ENCODE measurements at regions not wholly inside any gene's neighbourhood (a gene's known extent, or its start where the extent isn't known, plus 50 kb on each side); places are given as distances from the start of the nearest gene placed in this dataset.

GRCh38 chr1:191970116-191970515 is 188.1 kb upstream of the RGS18 start:
- H3K27ac ChIP-seq (ENCODE audit: extremely low read depth, low read depth, low read length): no peak overlapping the region
- CTCF ChIA-PET (ENCODE audit: low intra/inter-chr PET ratio): no interaction called here
- H3K4me3 ChIP-seq: no peak overlapping the region
- no peak overlapping the region for H2AFZ ChIP-seq (ENCODE audit: low read depth, low read length)
- H3K9ac ChIP-seq (ENCODE audit: insufficient read depth in 1 of 2, low read depth in 2 of 2, low read length in 2 of 2): no peak overlapping the region
- H3K9me1 ChIP-seq (ENCODE audit: control insufficient read depth, insufficient read depth, low read length): no peaks in the 10 kb centered on the region
- no peak for ATAC-seq
- WGBS (ENCODE audit: insufficient coverage, low coverage, missing lambda C conversion rate): 31% methylated on average over 1 of the region's 1 CpG
- H3K79me2 ChIP-seq (ENCODE audit: control insufficient read depth, insufficient read depth, low read length): no peaks in the 10 kb centered on the region
- TF ChIP-seq SAFB (IDR thresholded peaks at IDR 0.05; ENCODE audit: borderline replicate concordance, low read depth, low read length) (no peak), CCNT2 (IDR thresholded peaks at IDR 0.05; ENCODE audit: borderline replicate concordance, extremely low read depth, insufficient read length, low read depth, low read length) (no peak), MAFK (IDR thresholded peaks at IDR 0.05; ENCODE audit: low read length) (no peak), RBM22 (IDR thresholded peaks at IDR 0.05; ENCODE audit: low read depth, low read length, poor library complexity, severe bottlenecking) (no peak), ZNF184 (CRISPR knock-in tag; IDR thresholded peaks at IDR 0.05) (no peak), ZHX1 (conservative IDR thresholded peaks at IDR 0.05; ENCODE audit: low read length) (no peak), ZNF780A (CRISPR knock-in tag; IDR thresholded peaks at IDR 0.05) (no peak), THRAP3 (IDR thresholded peaks at IDR 0.05; ENCODE audit: borderline replicate concordance) (no peak), DMBX1 (CRISPR knock-in tag; IDR thresholded peaks at IDR 0.05; ENCODE audit: borderline replicate concordance) (no peak)
- no peaks in the 10 kb centered on the region for H4K20me1 ChIP-seq (replicated peaks; ENCODE audit: control insufficient read depth, insufficient read depth, low read length)
- no peak for FAIRE-seq
- in situ Hi-C loops (cut with MboI) (no loop called here), intact Hi-C loops (cut with micrococcal nuclease) (no loop called here)
- POLR2A ChIA-PET: no interaction called here
- no peak overlapping the region for H3K4me2 ChIP-seq (ENCODE audit: insufficient read depth, low read length)
- H3K4me1 ChIP-seq (replicated peaks in 1 of 2; ENCODE audit: control insufficient read depth in 2 of 2, insufficient read depth in 2 of 2, low read length in 2 of 2): no peaks in the 10 kb centered on the region
- no peaks in the 10 kb centered on the region; the same call in 1 of the 2 replicates for H3K9me3 ChIP-seq (replicated peaks; ENCODE audit: control insufficient read depth, insufficient read depth, low read depth, low read length)
- BruUV-seq (replicated peaks): no TSS peak
- H3K36me3 ChIP-seq (ENCODE audit: control insufficient read depth, insufficient read depth, low read length): no peaks in the 10 kb centered on the region
- DNase-seq (ENCODE audit: extremely low read depth in 1 of 4, low spot score in 3 of 4): no peak
- no peaks in the 10 kb centered on the region for H3K27me3 ChIP-seq (ENCODE audit: control insufficient read depth in 2 of 2, insufficient read depth in 2 of 2, low read length in 2 of 2)
